ENCODE measurements at regions not wholly inside any gene's neighbourhood (a gene's known extent, or its start where the extent isn't known, plus 50 kb on each side); places are given as distances from the start of the nearest gene placed in this dataset.

DNA sequence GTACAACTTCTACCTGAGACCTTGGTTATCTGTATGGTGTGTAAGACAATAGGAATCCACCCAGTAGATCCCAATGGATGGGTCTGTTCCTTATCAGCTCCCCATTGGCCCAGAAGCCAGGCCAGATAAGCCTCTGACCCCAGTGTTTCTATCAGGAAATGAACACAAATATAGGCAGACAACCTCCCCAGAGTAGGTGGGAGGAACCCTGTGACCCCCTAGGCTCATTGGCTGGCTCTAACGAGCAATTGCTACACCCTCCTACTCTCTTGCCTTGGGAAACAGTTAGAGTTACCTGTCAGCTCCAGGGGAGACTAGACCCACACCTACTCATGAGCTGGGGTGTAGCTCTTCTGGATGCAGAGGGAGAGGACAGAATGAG is 299.9 kb downstream of the UACA start:
- no peak for DNase-seq
- H3K9me3 ChIP-seq (ENCODE audit: severe bottlenecking): no peaks in the 10 kb centered on the region
- TF ChIP-seq, protein P1, sequence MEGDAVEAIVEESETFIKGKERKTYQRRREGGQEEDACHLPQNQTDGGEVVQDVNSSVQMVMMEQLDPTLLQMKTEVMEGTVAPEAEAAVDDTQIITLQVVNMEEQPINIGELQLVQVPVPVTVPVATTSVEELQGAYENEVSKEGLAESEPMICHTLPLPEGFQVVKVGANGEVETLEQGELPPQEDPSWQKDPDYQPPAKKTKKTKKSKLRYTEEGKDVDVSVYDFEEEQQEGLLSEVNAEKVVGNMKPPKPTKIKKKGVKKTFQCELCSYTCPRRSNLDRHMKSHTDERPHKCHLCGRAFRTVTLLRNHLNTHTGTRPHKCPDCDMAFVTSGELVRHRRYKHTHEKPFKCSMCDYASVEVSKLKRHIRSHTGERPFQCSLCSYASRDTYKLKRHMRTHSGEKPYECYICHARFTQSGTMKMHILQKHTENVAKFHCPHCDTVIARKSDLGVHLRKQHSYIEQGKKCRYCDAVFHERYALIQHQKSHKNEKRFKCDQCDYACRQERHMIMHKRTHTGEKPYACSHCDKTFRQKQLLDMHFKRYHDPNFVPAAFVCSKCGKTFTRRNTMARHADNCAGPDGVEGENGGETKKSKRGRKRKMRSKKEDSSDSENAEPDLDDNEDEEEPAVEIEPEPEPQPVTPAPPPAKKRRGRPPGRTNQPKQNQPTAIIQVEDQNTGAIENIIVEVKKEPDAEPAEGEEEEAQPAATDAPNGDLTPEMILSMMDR (IDR thresholded peaks at IDR 0.05; ENCODE audit: low read depth, low read length): no peak
- no peak overlapping the region for H3K4me3 ChIP-seq (ENCODE audit: low read depth, low read length)
- no peak overlapping the region for H3K27ac ChIP-seq
- no peaks in the 10 kb centered on the region for H3K27me3 ChIP-seq (ENCODE audit: insufficient read depth, low read depth, severe bottlenecking)
- no peaks in the 10 kb centered on the region for H3K36me3 ChIP-seq

DNA sequence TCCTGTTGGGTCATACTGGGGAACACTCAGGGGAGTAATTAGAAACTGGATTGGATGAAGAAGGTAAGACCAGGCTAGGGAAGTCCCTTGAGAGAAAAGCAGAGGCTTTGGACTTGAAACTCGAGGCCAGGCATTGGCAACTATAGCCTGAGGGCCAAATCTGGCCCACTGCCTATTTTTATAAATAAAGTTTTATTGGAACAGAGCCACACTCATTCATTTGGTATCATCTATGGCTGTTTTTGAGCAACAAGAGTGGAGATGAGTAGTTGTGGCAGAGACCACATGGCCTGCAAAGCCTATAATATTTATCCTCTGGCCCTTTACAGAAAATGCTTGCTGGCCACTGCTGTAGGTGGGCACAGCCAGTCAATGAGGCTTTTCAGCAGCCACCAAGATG is 301.4 kb downstream of the UACA start:
- TF ChIP-seq, protein P1 (IDR thresholded peaks at IDR 0.05; ENCODE audit: low read depth, low read length): no peak
- Histone ChIP-seq H3K27ac (no peak overlapping the region), H3K9me3 (ENCODE audit: severe bottlenecking) (no peaks in the 10 kb centered on the region), H3K27me3 (ENCODE audit: insufficient read depth, low read depth, severe bottlenecking) (no peaks in the 10 kb centered on the region), H3K4me3 (ENCODE audit: low read depth, low read length) (no peak overlapping the region), H3K36me3 (no peaks in the 10 kb centered on the region)
- no peak for DNase-seq

DNA sequence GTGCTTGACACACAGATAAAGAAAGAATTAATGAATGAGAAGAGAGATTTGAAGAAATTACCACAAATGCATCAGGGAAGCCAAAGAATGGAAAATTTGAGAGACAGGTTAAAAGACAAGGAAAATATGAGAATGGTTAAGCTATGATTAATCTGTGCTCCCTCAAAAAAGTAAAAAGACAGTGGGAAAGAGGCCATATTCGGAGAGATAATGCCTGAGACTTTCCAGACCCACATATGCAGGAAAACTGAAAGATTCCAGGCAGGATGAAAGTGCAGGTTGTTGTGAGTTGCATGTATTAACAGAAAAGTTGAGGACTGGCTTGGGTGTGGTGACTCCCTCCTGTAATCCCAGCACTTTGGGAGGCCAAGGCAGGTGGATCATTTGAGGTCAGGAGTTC is 302.3 kb downstream of the UACA start:
- Histone ChIP-seq H3K36me3 (no peaks in the 10 kb centered on the region), H3K27ac (no peak overlapping the region), H3K4me3 (ENCODE audit: low read depth, low read length) (no peak overlapping the region), H3K27me3 (ENCODE audit: insufficient read depth, low read depth, severe bottlenecking) (no peaks in the 10 kb centered on the region), H3K9me3 (ENCODE audit: severe bottlenecking) (no peaks in the 10 kb centered on the region)
- TF ChIP-seq, protein P1 (IDR thresholded peaks at IDR 0.05; ENCODE audit: low read depth, low read length): no peak
- no peak for DNase-seq

DNA sequence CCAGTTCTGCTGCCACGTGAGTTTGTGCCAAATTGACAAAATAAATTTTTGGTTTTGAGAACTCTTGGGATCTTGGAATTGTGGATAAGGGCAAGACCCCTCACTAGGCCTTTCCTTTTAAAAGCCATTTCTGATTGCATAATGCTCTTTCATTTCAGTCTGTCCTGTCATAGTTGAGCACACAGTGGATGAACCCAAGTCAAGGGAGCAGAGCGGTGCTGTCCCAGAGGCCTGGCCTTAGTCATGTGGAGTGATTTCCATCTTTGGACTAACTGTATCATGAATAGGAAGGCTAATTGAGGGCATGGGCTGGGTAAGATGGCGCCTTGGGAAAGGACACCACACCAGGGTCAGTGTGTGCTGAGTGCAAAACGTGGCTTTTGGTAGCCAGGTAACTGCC is 304.0 kb downstream of the UACA start:
- H3K36me3 ChIP-seq: no peaks in the 10 kb centered on the region
- H3K9me3 ChIP-seq (ENCODE audit: severe bottlenecking): no peaks in the 10 kb centered on the region
- H3K27me3 ChIP-seq (ENCODE audit: insufficient read depth, low read depth, severe bottlenecking): no peaks in the 10 kb centered on the region
- H3K27ac ChIP-seq: no peak overlapping the region
- H3K4me3 ChIP-seq (ENCODE audit: low read depth, low read length): no peak overlapping the region
- DNase-seq: no peak
- TF ChIP-seq, protein P1 (IDR thresholded peaks at IDR 0.05; ENCODE audit: low read depth, low read length): no peak

DNA sequence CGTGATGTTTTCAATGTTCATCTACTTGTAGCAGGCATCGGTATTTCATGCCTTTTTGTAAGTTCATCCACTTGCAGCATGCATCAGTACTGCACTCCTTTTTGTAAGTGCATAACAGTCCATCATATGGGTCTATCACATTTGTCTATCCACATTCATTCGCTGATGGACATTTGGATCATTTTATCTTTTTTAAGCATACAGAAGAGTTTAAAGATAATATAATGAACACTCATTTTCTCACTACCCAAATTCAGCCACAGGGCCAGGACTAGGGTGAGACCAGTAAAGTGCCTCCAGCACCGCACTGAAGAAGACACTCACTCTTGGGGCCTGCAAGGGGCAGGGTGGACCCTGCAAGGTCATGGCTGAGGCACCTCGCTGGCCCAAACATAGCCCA is 309.6 kb downstream of the UACA start:
- TF ChIP-seq, protein P1 (IDR thresholded peaks at IDR 0.05; ENCODE audit: low read depth, low read length): no peak

DNA sequence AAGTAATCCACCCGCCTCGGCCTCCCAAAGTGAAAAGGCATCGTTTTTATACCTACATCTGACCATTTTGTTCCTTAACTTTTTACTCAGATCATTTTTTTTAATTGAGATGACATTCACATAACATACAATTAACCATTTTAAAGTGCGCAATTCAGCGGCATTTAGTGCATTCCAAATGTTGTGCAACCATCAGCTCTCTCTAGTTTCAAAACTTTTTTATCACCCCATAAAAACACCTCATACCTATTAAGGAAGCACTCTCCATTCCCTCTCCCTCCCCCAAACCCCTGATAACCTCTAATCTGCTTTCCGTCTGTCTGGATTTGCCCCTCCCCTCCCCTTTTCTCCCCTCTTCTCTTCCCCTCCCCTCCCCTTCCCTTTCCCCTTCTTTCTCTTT is 310.1 kb downstream of the UACA start:
- no peak for DNase-seq
- no peaks in the 10 kb centered on the region for H3K9me3 ChIP-seq (ENCODE audit: severe bottlenecking)
- no peaks in the 10 kb centered on the region for H3K36me3 ChIP-seq
- no peak overlapping the region for H3K4me3 ChIP-seq (ENCODE audit: low read depth, low read length)
- no peaks in the 10 kb centered on the region for H3K27me3 ChIP-seq (ENCODE audit: insufficient read depth, low read depth, severe bottlenecking)
- H3K27ac ChIP-seq: no peak overlapping the region
- TF ChIP-seq, protein P1 (IDR thresholded peaks at IDR 0.05; ENCODE audit: low read depth, low read length): no peak

More for the DNA sequence above, 309.6 kb downstream of the UACA start:
- Histone ChIP-seq H3K9me3 (ENCODE audit: severe bottlenecking) (no peaks in the 10 kb centered on the region), H3K27me3 (ENCODE audit: insufficient read depth, low read depth, severe bottlenecking) (no peaks in the 10 kb centered on the region), H3K4me3 (ENCODE audit: low read depth, low read length) (no peak overlapping the region), H3K36me3 (no peaks in the 10 kb centered on the region), H3K27ac (no peak overlapping the region)
- no peak for DNase-seq

Data from WERI-Rb-1 (cell line).